ENCODE measurements at regions not wholly inside any gene's neighbourhood (a gene's known extent, or its start where the extent isn't known, plus 50 kb on each side); places are given as distances from the start of the nearest gene placed in this dataset.

- TF ChIP-seq CTCF (conservative IDR thresholded peaks at IDR 0.05; ENCODE audit: low read length) (no peak), EZH2phosphoT487 (IDR thresholded peaks at IDR 0.05; ENCODE audit: borderline replicate concordance, low read depth, low read length) (no peak)
Observed at GRCh38 chr18:39051013-39051412, 1485.4 kb upstream of the CELF4 start.
